DLD1 (cell line): ENCODE measurements at regions not wholly inside any gene's neighbourhood (a gene's known extent, or its start where the extent isn't known, plus 50 kb on each side); places are given as distances from the start of the nearest gene placed in this dataset.

Experiments used
- in situ Hi-C: cut with HindIII; loops from 2 replicates; pipeline ENCODE4 v1.10.0; 2017; ENCODE audit warnings: low sequenced_read_pairs

- in situ Hi-C loops = no loop called here
Observed at GRCh38 chr13:34591129-34591528, 350.9 kb upstream of the NBEA start.

GRCh38 chr13:34591900-34592529, 350.1 kb upstream of the NBEA start:
- in situ Hi-C loops = no loop called here

GRCh38 chr13:34593658-34594057, 348.4 kb upstream of the NBEA start:
- in situ Hi-C loops = no loop called here

- in situ Hi-C loops = no loop called here
Observed at GRCh38 chr13:34594507-34594906, 347.6 kb upstream of the NBEA start.

GRCh38 chr13:34608331-34608730, 333.7 kb upstream of the NBEA start:
- in situ Hi-C loops = no loop called here

GRCh38 chr13:34611671-34612070, 330.4 kb upstream of the NBEA start:
- in situ Hi-C loops = no loop called here

GRCh38 chr13:34617473-34618083, 324.5 kb upstream of the NBEA start:
- in situ Hi-C loops = no loop called here

- in situ Hi-C loops = no loop called here
Observed at GRCh38 chr13:34618654-34619053, 323.4 kb upstream of the NBEA start.

- in situ Hi-C loops = no loop called here
Observed at GRCh38 chr13:34619326-34619725, 322.7 kb upstream of the NBEA start.

- in situ Hi-C loops = no loop called here
Observed at GRCh38 chr13:34620074-34620850, 321.8 kb upstream of the NBEA start.

GRCh38 chr13:34620862-34621261, 321.2 kb upstream of the NBEA start:
- in situ Hi-C loops = no loop called here

GRCh38 chr13:34623331-34623730, 318.7 kb upstream of the NBEA start:
- in situ Hi-C loops = no loop called here

GRCh38 chr13:34627509-34628208, 314.4 kb upstream of the NBEA start:
- in situ Hi-C loops = no loop called here

- in situ Hi-C loops = no loop called here
Observed at GRCh38 chr13:34628209-34628682, 313.8 kb upstream of the NBEA start.

GRCh38 chr13:34634448-34634847, 307.6 kb upstream of the NBEA start:
- in situ Hi-C loops = no loop called here

- in situ Hi-C loops = no loop called here
Observed at GRCh38 chr13:34637138-34637537, 304.9 kb upstream of the NBEA start.

- in situ Hi-C loops = no loop called here
Observed at GRCh38 chr13:34637636-34638035, 304.4 kb upstream of the NBEA start.

- in situ Hi-C loops = no loop called here
Observed at GRCh38 chr13:34638897-34639296, 303.2 kb upstream of the NBEA start.

- in situ Hi-C loops = no loop called here
Observed at GRCh38 chr13:34640179-34640992, 301.7 kb upstream of the NBEA start.

GRCh38 chr13:34640993-34641330, 301.1 kb upstream of the NBEA start:
- in situ Hi-C loops = no loop called here
